HTR-8/SVneo (cell line): ENCODE measurements at regions not wholly inside any gene's neighbourhood (a gene's known extent, or its start where the extent isn't known, plus 50 kb on each side); places are given as distances from the start of the nearest gene placed in this dataset.

Experiments used
- DNase-seq: peaks from one replicate; pipeline ENCODE4 v3.0.0; 2011; ENCODE audit warnings: low spot score, mixed read lengths; ENCODE audit not compliant: insufficient read length
- FAIRE-seq: peaks from 2 replicates; lab custom pipeline; 2011; peaks lifted over from hg19 to GRCh38; lab: Jason Lieb, UNC

DNA sequence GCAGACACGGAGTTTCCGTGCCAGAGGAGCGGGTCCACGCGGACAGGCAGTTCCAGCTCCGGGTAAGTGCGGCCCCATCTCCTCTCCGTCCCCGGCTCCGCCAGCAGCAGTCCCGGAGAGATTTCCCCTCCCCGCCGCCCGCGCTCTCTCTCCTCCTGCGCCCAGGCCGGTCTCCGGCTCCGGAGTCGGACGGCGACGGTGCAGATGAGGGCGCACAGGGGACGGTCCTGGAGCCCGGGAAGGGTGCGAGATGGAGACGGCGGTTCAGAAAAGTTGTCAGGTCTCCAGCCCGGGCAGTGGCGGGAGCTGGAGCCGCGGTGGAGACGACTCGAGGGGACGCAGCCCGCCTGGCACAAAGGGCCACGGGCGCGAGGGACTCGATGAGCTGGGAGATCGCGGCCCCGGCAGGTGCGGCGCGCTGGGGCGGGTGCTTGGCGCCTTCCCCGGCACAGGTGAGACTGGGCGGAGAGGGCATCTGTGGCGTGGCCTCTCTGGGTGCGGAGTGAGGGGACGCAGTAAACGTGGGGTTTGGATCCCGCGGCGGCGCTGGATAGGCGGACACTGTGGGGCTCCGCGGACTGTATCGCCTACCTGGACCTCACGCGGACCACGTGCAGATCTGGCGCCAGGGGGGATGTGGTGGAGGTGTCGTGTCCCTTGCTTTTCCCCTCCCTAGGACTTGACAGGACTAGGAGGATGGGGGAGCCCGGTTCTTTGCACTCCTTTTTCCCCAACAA, 1540.3 kb upstream of the TMEM132C start:
- DNase-seq: no peak
- FAIRE-seq: no peak

DNA sequence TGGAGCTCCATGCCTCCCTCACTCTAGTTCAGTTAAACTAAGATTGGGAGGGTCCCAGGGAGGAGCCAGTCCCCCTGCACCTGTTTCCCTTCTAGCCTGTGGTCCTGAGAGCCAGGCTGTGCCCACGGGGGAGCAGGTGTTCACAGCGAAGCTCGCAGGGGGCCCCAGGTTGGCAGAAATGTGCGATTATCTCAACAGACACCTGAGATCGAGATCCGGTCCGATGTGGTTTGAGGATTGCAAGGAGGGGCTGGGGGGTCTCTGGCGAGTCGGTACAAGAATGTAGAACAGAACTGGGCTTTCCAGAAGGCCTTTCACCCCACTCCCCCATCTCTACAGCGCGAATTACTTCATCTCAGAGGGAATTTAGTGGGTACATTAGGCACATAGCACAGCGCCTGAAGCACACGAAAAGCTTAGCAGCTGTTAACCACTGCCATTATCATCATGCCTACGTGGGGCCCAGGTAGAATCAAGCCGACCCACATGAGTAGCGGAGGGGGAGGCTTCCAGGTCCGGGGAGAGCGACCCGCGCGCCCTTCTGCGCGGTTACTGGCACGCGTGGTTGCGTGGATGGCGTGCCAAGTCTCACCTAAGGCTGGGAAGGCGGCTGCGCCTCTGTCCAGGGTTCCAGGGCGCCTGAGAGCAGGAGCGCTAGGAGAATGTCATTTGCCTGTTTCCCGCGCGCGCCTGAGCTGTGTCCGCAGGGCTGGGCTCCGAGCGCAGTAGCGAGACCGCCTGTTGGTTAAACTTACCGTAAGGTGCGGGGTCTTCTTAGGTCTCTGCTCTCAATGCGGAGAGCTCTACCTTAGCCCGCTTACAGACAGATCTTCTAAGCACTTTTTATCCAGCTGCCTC, 1539.5 kb upstream of the TMEM132C start:
- DNase-seq (no peak), FAIRE-seq (no peak)

DNA sequence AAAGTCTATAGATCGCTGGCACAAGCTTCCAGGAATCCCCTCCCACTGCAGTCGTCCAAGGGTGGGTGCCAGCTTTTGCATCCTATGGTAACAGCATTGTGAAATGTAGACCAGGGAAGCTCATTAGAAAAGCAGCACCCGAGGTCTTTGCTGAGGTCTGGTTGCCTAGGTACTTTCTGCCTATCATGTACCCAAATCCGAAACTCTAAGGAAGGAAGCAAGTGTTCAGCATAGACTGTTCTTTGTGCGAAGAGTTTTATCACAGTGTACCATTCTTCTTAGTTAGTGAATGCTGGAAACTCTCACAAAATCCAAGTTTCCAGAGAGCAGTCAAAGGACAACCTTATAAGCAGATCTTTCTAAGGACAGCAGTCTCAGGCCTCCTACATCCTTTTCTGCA, 1532.7 kb upstream of the TMEM132C start:
- DNase-seq (no peak), FAIRE-seq (no peak)

DNA sequence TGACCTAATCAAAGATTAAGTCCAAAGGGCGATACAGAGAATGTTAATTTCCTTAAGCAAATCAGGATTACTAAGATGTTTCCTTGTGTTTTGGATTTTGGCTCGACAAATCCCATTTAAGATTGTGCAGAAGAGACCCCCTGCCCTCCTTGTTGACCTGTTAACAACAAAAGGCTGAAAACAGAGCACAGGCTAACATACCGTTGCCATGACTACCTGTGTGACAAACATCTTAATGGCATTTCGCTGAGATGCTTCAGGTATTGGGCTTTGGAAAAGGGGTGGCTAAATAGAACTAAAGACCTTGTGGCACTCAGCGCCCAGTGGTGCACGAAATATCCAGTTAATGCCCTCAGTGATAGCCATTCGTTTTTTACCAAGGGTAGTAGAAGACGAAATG, 1532.3 kb upstream of the TMEM132C start:
- DNase-seq: no peak
- no peak for FAIRE-seq

DNA sequence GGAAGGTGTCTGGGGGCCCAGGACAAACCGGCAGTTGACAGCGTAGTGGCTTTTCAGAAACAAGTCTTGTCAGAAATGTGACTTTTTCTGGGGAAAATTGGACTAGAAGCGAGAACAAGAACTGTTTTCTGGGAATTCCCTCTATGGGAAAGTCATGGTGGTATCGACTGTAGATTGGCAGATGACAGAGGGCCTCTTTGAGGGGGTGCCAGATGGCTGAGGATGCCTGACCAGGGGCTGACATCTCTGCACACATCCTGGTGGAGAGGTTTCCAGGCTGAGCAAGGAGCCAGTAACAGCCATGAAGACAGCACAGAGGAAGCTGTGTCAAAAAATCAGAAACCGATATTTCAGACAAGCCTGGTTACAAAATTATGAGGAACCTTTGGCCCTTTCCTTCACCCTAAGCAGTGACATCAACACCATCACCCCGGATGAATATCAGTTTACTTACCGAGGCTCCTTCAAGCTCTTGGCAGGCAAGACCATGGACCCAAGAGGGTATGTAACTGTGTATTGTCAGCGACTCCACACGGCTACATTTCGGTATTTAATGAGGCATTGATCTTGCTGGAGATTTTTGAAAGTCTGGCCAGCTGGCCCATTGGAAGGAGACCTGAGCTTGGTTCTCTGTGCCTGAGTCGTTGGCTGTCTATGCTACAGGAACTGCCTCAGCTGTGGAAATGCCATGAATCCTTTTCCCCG, 1525.3 kb upstream of the TMEM132C start:
- FAIRE-seq: no peak

DNA sequence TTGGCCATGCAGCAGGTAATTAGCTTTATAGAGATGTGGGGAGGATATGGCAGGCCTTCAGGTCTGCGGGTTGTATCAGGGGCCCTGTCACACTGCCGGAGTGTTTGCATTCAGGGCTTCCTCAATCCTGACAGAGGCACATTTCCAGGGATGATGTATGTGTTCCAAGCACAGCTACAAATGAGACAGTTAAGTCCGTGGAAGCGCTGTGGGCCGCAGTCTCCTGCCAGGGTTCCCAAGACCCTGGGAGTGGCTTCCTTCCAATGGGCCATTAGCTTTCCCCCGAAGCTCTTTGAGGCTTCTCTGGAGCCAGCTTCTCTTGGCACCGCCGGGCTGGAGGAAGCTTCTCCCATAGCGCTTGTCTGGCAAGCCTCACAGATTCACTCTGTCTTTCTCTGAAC, 1524.7 kb upstream of the TMEM132C start:
- FAIRE-seq (no peak), DNase-seq (no peak)

More for the DNA sequence above, 1525.3 kb upstream of the TMEM132C start:
- DNase-seq: no peak

DNA sequence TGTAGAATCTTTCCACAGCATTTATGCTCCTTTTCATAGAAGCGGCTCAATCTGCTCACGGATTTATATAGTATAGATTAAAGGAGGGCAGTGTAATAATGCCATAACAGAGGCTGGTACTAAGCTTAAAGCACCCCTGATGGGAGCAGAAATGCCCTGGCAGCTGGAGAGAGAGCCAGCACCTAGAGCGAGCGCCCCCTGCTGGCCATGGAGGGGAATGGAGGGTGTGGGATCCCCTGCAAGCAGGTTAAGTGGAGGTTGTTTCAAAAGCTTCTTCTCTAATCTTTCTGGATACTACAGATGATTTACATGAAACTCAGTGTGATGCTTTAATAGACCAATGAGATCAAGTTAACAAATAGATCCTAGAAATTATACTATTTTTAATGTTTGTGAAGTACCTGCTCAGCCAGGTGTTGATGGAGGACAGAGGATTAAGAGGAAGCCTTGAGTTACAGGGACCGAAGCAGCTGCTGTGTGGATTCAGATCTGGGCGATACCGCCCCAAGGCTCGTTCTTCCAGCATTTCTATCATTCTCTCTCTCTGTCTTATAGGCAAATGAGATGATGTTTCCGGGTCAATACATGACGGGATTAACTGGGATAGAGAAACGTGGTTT, 1519.3 kb upstream of the TMEM132C start:
- FAIRE-seq (no peak), DNase-seq (peak; percentile 10)

DNA sequence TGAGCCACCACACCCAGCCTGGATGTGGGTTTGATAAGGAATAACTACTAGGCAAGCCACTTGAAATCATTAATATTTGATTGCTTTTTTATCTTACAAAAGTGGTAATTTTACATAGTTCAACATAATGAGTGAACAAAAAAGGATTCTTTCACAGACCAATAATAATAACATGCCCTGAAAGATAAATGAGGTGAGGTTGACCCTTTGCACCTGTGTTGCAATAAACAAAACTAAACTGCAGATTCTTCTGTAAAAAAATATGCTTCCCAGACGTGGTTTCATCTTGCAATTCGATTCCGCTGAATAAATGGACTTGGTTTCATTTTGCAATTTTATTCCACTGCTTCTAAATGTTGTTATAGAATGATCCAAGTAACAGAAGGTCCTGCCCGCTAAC, 1514.9 kb upstream of the TMEM132C start:
- DNase-seq (no peak), FAIRE-seq (no peak)

DNA sequence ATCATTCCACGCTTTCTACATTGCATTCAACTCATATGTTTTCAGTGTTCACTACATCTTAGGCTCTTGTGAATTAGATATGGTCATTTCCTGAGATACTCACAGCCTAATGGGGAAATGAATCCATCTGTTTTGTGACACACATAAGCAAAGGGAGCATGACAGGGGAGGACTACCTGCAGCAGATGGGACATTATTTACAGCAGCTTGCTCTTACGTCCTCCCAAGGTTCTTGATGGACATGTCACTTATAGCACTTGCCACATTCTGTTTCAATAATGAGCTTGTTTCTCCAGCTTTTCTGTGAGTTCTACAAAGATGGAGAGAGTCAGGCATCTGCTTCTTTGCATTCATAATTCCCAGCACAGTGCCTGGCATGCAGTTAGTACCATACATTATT, 1509.6 kb upstream of the TMEM132C start:
- DNase-seq (no peak), FAIRE-seq (no peak)

DNA sequence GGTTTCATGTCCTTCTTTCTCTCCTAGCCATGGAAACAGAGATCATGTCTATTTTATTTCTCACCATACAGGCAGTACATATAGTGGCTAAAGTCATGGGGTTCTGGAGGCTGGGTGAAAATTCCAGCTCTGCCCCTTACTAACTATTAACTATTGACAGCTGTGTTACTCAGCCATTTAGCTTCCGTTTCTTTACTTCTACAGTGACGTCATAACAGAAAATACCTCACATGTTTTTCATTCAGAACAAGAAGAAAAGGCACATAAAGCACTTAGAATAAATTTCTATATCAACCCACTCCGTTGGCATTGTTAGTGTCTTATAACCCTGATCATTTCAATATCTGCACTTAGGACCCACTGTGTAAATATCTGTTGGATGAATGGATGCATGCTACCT, 1506.9 kb upstream of the TMEM132C start:
- FAIRE-seq: no peak
- no peak for DNase-seq

DNA sequence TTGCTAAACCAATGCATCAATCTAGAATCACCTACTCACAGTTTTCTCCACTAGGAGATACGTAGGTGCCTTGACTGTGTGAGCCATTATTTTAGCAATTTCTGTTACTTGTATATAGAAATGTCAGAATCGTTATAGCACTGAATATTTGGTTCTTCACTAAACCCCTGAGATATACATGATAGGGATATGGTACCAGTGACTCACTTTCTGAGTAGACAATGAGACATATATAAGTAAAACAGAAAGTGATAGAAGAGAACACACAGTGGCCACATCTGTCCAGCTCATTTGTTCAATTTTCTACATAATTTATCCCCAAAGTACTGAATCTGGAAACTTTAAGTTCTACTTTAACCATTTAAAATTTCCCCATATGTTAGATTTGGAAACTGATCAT, 1505.5 kb upstream of the TMEM132C start:
- FAIRE-seq (no peak), DNase-seq (no peak)

DNA sequence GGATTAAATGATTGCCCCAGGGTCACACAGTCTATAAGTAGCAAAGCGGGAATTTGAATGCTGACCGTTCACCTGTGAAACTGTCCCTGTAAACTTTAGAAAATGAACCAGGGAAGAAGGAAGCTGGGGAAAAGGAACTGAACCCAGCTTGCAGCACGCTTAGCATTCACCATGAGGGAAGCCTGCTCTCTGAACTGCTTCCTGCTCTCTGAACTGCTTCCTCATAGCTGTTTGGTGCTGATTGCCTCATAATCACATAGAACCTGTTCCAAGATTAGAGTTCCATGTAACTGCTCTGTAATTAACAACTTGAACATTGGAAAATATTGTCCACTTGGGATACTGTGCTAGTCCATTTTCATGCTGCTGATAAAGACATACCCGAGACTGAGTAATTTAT, 1504.8 kb upstream of the TMEM132C start:
- no peak for FAIRE-seq
- DNase-seq: no peak

DNA sequence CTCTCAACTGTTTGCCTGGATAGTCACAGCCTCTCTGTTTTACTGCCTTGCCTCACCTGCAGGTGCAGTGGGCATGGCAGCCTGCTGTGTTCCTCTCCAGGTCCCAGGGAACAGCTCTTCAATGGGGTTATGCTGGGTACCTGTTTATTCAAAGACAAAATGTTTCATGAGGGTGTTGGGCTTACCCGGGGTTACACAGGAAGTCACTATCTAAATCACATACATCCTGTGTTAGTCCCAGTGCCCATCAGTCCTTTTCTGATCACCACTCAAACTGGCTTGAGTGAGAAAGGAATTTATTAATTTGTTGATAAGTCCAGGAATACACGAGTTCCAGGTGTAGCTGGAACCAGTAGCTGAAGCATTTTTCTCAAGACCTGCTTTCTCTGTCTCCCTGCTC, 1503.6 kb upstream of the TMEM132C start:
- no peak for FAIRE-seq
- no peak for DNase-seq

DNA sequence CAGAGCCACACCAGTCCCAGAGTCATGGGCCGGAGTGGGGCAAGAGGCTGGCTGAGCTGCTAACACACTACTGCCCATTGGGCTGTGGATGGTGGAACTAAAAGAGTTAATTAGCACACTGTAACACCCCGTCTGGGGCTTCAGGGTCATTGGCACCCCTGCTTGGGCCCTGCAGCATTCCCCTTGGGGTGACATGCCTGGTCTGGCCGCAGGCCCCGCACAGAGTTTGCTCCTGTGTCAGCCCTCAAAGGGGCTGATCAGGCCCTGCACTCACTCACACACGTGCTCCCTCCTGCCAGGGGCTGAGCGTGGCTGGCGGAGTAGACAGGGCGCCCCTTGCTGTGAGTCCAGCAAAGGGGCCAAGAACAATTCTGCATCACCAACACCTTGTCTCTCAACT, 1499.6 kb upstream of the TMEM132C start:
- FAIRE-seq: no peak

DNA sequence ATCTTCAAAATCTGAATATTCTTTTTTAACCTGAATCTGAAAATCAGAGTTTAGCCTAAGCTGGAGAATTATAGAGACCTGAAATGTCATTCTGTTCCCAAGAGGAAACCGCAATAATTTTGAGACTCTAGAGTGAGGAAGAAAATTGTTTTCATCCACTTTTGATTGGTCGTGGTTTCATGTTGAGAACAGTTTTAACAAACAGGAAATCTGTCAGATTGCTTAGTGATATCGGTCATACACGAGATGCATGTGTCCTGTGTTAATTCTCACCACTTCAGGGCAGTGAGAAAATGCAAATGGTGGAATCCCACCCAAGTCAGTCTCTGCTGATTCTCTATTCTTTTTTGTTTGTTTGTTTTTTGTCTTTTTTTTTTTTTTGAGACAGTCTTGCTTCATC, 1498.5 kb upstream of the TMEM132C start:
- DNase-seq (no peak), FAIRE-seq (no peak)

More for the DNA sequence above, 1499.6 kb upstream of the TMEM132C start:
- no peak for DNase-seq

DNA sequence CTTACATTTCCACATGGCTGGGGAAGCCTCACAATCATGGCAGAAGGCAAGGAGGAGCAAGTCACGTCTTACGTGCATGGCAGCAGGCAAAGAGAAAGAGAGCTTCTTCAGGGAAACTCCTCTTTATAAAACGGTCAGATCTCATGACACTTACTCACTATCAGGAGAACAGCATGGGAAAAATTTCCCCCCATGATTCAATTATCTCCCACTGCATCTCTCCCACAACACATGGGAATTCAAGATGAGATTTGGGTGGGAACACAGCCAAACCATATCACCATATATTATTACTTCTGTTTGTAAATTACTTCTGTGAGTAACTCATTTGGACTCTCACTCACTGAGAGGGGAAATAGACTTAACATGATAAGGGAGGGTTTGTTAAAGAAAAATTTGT, 1496.8 kb upstream of the TMEM132C start:
- no peak for FAIRE-seq
- DNase-seq: no peak

DNA sequence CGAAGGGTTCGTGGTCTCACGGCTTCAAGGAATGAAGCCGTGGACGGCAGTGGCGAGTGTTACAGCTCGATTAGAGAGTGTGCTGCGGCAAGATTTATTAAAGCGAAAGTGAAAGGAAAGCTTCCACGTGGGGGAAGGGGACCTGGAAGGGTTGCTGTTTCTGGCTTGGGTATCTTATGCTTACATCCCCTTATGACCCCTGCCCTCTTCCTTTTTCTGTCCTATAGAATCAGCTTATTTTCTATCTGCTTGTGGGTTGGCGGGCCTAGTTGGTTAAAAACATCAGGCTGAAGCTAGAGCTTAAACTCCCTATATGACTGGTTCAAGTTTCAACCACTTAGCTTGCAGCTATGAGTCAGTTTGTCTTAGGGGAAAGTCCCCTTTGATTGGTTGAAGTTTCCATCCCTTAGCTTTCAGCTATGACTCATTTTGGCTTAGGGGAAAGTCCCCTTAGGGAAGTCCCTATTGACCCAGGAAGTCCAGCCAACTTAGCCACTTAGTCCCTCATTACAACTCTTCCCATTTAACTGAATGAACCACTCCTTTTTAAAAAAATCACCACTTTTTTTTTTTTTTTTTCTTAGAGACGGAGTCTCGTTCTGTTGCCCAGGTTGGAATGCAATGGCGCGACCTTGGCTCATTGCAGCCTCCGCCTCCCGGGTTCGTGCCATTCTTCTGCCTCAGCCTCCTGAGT, 1494.7 kb upstream of the TMEM132C start:
- DNase-seq: peak; percentile 6
- FAIRE-seq: no peak

DNA sequence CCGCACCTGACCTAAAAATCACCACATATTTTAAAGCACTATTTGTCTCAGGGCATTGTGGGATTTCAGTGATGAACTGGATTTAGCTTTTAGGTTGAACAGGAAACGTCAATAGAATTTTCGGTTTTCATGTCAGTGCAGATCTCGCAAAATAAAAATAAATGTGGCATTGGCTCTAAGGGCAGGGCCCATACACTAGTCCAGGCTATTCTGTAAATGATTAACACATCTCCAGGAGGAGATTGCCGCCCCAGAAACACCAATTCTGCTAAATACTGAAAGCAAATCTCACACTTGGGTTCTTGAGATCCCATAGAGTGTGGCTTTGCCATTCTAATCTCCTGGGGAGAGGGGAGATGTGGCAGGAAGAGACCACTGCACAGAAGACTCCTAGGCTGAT, 1494.0 kb upstream of the TMEM132C start:
- FAIRE-seq (no peak), DNase-seq (no peak)

DNA sequence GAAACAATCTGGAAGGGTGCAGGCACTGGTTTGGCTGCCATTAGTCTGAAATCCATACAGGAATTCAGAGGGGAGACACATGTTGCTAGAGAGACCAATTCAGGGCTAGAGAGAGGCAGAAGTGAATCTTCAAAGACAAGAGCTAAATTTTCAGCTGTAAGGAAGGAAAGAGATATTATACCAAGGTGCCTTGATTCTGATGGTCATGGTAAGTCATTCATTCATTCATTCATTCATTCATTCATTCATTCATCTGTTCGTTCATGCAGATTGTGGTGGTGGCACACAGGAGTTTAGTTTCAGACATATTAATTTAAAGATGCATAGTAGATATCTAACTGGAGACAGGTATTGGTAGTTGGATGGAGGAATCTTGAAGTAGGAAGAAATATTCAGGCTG, 1493.5 kb upstream of the TMEM132C start:
- no peak for FAIRE-seq
- DNase-seq: no peak

DNA sequence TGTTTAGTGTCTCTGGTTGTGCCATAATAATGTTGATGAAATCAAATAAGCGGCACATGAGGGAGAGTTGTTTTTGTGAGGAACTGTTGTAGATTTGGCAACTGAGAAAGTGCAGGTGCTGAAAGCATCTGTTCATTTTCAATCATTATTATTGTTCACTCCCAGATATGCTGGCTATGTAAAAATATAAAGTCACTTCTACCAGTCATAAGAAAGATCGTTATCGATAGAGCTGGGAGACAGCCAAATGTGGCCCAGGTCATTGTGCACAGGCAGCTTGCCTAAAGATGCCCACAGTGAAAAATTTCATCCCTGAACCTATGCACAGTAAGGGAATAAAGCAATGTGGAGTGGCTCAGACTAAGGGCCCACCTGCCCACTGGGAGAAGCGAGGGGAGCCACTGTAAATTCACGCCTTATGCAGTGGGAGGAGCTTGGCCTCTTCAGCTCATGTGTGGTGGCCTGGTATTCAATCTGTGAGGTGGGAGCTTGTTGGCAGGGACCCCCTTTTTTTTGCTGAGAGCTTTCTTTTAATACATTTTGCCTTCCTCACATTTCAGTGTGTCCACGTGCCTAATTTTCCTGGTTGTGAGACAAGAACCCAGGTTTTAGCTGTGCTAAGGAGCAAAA, 1490.8 kb upstream of the TMEM132C start:
- no peak for FAIRE-seq
- no peak for DNase-seq
